Osteoblast (primary cell): ENCODE measurements at regions not wholly inside any gene's neighbourhood (a gene's known extent, or its start where the extent isn't known, plus 50 kb on each side); places are given as distances from the start of the nearest gene placed in this dataset.

Experiments
- DNase-seq: peaks from one replicate; pipeline ENCODE4 v3.0.0; 2011; ENCODE audit warnings: low spot score, mixed read lengths; ENCODE audit not compliant: insufficient read length; ENCODE audit errors: missing footprints
- H2AFZ ChIP-seq: 2 replicates; pipeline ENCODE4 v1.6.0; 2011; ENCODE audit warnings: mild to moderate bottlenecking, low read length
- H3K27ac ChIP-seq: 2 replicates; pipeline ENCODE4 v1.5.1; 2011; ENCODE audit warnings: mild to moderate bottlenecking, low read depth, low read length, moderate library complexity
- H3K27me3 ChIP-seq: 2 replicates; pipeline ENCODE4 v1.6.0; 2012; ENCODE audit warnings: mild to moderate bottlenecking, control low read depth, inconsistent platforms, low read length, moderate library complexity; ENCODE audit not compliant: insufficient read depth
- H3K36me3 ChIP-seq: 2 replicates; pipeline ENCODE4 v1.5.1; 2011; ENCODE audit warnings: mild to moderate bottlenecking, low read length, control low read depth, moderate library complexity; ENCODE audit not compliant: insufficient read depth
- H3K4me1 ChIP-seq: 2 replicates; pipeline ENCODE4 v1.5.1; 2011; ENCODE audit warnings: mild to moderate bottlenecking, low read length, control low read depth, moderate library complexity; ENCODE audit not compliant: insufficient read depth
- H3K4me2 ChIP-seq: 2 replicates; pipeline ENCODE4 v1.6.0; 2011; ENCODE audit warnings: mild to moderate bottlenecking, low read length; ENCODE audit not compliant: insufficient read depth
- H3K4me3 ChIP-seq: fragments of 200-600 bp; sonication (generic); 3 replicates; pipeline ENCODE4 v1.5.1; 2012; ENCODE audit warnings: mild to moderate bottlenecking, low read length, inconsistent platforms; ENCODE audit not compliant: insufficient read depth
- H3K79me2 ChIP-seq: 2 replicates; pipeline ENCODE4 v1.6.0; 2012; ENCODE audit warnings: mild to moderate bottlenecking, low read length, control low read depth, inconsistent platforms; ENCODE audit not compliant: insufficient read depth
- H3K9me3 ChIP-seq: 2 replicates; pipeline ENCODE4 v1.5.1; 2011; ENCODE audit warnings: low read depth, low read length, control low read depth
- H4K20me1 ChIP-seq: 2 replicates; pipeline ENCODE4 v1.6.0; 2012; ENCODE audit warnings: mild to moderate bottlenecking, low read length, control low read depth; ENCODE audit not compliant: insufficient read depth
- TF ChIP-seq, protein P1 (sequence below): IDR thresholded peaks from 2 replicates; pipeline ENCODE4 v1.5.1; 2011; ENCODE audit warnings: mild to moderate bottlenecking, low read depth, low read length, moderate library complexity; ENCODE audit errors: extremely low read depth

DNA sequence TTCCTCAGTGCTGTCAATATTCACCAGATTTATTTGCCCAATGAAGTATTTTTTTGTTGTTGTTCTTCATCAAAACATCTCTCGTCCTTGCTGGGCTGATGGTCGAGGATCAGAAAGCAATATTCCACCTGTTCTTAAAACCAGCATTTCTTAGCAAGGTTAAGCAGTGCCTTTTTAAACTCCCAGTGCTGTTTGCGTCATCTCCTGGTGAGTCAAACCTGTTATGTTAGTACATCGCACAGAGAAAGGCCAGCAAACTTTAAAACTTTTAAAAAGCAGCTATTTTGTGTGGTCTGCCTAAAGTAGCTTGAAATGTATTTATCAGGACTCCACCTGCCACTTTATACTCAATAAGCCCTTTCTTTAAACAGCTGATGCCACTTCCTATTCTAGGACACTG, 802.0 kb downstream of the KCNA4 start:
- no peaks in the 10 kb centered on the region for H3K9me3 ChIP-seq
- peak overlapping the region; percentile 5 for H2AFZ ChIP-seq
- H3K4me2 ChIP-seq = no peak overlapping the region
- TF ChIP-seq, protein P1, sequence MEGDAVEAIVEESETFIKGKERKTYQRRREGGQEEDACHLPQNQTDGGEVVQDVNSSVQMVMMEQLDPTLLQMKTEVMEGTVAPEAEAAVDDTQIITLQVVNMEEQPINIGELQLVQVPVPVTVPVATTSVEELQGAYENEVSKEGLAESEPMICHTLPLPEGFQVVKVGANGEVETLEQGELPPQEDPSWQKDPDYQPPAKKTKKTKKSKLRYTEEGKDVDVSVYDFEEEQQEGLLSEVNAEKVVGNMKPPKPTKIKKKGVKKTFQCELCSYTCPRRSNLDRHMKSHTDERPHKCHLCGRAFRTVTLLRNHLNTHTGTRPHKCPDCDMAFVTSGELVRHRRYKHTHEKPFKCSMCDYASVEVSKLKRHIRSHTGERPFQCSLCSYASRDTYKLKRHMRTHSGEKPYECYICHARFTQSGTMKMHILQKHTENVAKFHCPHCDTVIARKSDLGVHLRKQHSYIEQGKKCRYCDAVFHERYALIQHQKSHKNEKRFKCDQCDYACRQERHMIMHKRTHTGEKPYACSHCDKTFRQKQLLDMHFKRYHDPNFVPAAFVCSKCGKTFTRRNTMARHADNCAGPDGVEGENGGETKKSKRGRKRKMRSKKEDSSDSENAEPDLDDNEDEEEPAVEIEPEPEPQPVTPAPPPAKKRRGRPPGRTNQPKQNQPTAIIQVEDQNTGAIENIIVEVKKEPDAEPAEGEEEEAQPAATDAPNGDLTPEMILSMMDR = no peak
- H3K79me2 ChIP-seq = no peaks in the 10 kb centered on the region
- H3K4me1 ChIP-seq = no peaks in the 10 kb centered on the region
- DNase-seq = no peak
- H3K36me3 ChIP-seq = no peaks in the 10 kb centered on the region
- H3K27ac ChIP-seq = no peak overlapping the region
- H3K27me3 ChIP-seq = no peaks in the 10 kb centered on the region
- no peak overlapping the region for H3K4me3 ChIP-seq
- no peaks in the 10 kb centered on the region for H4K20me1 ChIP-seq

DNA sequence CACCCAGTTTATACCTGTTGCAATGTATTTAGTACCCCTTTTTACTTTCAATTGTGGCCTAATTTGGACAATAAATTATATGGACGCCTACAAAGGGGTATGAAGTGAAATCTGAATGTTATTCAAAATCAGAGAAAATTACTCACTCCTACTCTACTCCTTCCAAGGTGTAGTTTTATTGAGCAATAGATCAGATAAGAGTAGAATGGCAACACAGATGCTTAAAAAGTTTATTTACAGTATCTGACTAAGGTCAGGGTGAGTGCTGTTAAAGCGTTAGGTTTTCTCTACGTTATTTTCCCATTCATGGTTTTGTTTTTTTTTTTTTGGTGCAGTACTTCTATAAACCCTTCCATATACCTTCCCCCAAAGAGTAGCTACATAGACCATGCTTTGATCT, 805.6 kb downstream of the KCNA4 start:
- no peak for DNase-seq
- TF ChIP-seq, protein P1 = no peak
- no peaks in the 10 kb centered on the region for H3K36me3 ChIP-seq
- H3K4me2 ChIP-seq = no peak overlapping the region
- H3K4me3 ChIP-seq = no peak overlapping the region
- H3K79me2 ChIP-seq = no peaks in the 10 kb centered on the region
- no peaks in the 10 kb centered on the region for H3K4me1 ChIP-seq
- no peaks in the 10 kb centered on the region for H3K27me3 ChIP-seq
- no peaks in the 10 kb centered on the region for H4K20me1 ChIP-seq
- H3K27ac ChIP-seq = no peak overlapping the region
- H3K9me3 ChIP-seq = no peaks in the 10 kb centered on the region
- no peak overlapping the region for H2AFZ ChIP-seq

DNA sequence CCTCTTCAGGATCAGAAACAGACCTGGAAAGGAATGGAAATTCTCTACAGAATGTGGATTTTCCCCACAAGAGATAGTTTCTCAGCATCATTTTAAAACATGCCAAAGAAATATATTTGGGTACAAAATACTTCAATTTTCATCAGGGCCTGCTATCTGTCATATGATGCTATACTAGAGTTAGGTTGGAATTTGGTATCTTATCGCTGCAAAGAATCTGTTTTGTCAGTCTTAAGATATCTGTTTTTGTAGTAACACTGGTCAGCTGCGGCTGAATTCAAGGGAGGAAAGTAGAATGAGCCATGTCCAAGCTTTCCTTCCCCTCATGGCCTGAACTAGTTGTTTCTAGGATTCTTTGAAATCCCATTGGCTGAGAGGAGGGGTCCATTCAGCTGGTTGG, 806.4 kb downstream of the KCNA4 start:
- H4K20me1 ChIP-seq = no peaks in the 10 kb centered on the region
- H3K79me2 ChIP-seq = no peaks in the 10 kb centered on the region
- TF ChIP-seq, protein P1 = no peak
- no peaks in the 10 kb centered on the region for H3K36me3 ChIP-seq
- H3K9me3 ChIP-seq = no peaks in the 10 kb centered on the region
- no peak overlapping the region for H2AFZ ChIP-seq
- no peak for DNase-seq
- H3K27ac ChIP-seq = no peak overlapping the region
- H3K4me2 ChIP-seq = no peak overlapping the region
- no peaks in the 10 kb centered on the region for H3K27me3 ChIP-seq
- no peak overlapping the region for H3K4me3 ChIP-seq
- no peaks in the 10 kb centered on the region for H3K4me1 ChIP-seq

DNA sequence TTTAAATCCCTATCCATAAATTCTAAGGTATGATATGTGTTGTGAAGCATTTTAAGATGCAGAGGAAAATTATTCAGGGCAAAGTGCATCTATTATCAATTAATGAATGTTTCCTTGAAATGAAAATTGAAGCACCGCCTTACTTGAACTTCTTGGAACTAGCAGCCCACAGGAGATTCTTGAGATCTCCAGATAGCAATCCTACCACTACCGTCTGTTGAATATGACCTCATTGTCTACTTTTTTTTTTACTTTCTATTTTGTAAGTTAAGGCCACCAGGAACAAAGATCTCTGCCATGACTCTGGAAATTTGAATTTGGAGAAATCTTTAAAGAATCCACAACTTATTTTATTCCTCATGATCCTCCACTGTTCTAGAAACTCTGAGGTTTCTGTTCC, 808.7 kb downstream of the KCNA4 start:
- no peaks in the 10 kb centered on the region for H3K4me1 ChIP-seq
- TF ChIP-seq, protein P1 = no peak
- H3K27ac ChIP-seq = no peak overlapping the region
- no peak for DNase-seq
- no peaks in the 10 kb centered on the region for H3K9me3 ChIP-seq
- no peaks in the 10 kb centered on the region for H3K27me3 ChIP-seq
- no peaks in the 10 kb centered on the region for H4K20me1 ChIP-seq
- H2AFZ ChIP-seq = no peak overlapping the region
- H3K79me2 ChIP-seq = no peaks in the 10 kb centered on the region
- H3K36me3 ChIP-seq = no peaks in the 10 kb centered on the region
- H3K4me3 ChIP-seq = no peak overlapping the region
- H3K4me2 ChIP-seq = peak overlapping the region; percentile 12
